ENCODE measurements at regions not wholly inside any gene's neighbourhood (a gene's known extent, or its start where the extent isn't known, plus 50 kb on each side); places are given as distances from the start of the nearest gene placed in this dataset.
"Not testable (repeated sequence)": the region's sequence is repeated elsewhere in the genome, so short reads cannot be mapped to it uniquely, and the experiment has no call there.

DNA sequence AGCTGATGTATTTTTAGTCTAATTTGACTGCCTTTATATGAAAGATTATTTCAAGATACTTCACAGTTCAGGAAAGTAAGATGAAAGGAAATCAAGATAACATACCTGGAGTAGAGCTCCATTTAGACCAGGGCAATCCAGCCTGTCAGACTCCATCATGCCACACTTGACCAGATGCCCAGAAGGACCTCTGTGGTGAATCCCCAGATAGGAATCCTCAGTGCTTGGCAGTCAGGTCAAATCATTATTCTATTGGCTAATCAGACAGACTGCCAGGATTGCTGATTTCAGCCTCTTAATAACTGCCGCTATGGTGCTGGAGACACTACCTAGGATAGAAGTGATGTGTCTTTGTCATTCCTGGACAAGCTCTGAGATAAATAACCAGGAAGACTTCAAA is 404.2 kb downstream of the STK39 start:
- no peak for DNase-seq

DNA sequence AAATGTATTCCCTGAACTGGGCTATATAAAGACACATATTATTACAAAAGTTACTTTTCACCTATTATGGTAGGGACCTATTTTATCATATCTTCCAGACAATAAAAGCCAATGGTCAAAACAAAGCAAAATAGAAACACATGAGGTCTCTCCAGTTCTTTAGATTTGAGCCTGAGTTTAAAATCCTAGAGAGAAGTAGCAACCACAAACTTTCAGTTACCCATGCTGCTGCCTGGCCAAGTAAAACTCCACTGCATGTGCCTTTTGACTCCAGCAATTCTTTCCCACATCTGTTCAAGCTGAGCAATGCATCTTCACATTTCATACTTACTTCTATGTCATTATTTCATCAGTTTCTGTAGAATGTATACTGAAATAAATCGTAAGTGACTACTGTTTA is 405.3 kb downstream of the STK39 start:
- no peak for DNase-seq

GRCh38 chr2:167835290-167835689 is 412.1 kb downstream of the STK39 start:
- not testable (repeated sequence) for DNase-seq

DNA sequence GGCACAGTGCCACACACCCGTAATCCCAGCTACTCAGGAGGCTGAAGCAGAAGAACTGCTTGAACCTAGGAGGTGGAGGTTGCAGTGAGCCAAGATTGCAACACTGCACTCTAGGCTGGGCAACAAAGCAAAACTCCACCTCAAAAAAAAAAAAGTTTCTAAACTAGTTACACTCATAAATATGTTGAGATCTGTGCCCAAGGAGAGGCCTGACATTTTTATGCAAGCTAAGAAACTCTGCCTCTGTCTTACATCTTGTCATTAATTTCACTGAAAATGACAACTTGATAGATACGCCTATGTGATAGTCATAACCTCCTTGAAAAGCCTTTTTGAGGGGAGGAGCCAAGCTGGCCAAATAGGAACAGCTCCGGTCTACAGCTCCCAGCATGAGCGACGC is 412.7 kb downstream of the STK39 start:
- no peak for DNase-seq

DNA sequence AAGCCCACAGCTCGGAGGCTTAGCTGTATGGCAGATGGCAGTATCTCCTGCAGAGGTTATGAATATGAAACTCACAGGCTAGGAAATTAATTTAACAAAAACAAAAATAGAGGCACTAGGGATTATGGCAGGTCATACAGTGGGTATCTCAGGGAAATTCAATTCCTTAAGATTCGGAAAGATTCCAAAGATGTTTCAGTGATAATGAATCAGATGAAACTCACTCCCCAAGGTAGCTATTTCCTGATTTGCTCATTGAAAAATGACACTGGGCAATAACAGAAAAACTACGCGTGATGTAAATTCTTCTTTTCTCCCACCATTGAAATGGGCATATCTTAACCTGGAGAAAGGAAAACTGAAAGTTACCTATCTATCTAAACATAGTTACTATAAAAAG is 414.1 kb downstream of the STK39 start:
- DNase-seq = no peak

GRCh38 chr2:167832868-167833287 is 414.5 kb downstream of the STK39 start:
- no peak for DNase-seq

GRCh38 chr2:167827352-167828097 is 419.9 kb downstream of the STK39 start:
- no peak for DNase-seq

DNA sequence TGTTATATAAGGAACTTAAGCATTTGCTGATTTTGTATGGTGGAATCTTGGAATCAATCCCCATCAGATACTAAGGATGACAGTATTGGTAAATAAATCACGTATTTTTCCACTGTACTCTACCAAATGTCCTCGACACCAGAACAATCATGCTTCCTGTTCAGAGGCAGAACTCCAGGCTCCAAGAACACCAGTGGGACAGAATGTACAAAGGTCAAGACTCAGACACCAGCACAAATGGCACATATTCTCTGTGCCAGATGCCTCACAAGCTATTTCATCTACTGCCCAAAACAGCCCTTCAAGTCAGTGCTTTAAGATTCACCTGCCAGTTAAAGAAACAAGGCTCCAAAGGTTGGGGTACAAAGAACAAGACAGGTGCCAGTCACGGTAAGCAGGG is 420.5 kb downstream of the STK39 start:
- no peak for DNase-seq

GRCh38 chr2:167825664-167826063 is 421.7 kb downstream of the STK39 start:
- DNase-seq = no peak

DNA sequence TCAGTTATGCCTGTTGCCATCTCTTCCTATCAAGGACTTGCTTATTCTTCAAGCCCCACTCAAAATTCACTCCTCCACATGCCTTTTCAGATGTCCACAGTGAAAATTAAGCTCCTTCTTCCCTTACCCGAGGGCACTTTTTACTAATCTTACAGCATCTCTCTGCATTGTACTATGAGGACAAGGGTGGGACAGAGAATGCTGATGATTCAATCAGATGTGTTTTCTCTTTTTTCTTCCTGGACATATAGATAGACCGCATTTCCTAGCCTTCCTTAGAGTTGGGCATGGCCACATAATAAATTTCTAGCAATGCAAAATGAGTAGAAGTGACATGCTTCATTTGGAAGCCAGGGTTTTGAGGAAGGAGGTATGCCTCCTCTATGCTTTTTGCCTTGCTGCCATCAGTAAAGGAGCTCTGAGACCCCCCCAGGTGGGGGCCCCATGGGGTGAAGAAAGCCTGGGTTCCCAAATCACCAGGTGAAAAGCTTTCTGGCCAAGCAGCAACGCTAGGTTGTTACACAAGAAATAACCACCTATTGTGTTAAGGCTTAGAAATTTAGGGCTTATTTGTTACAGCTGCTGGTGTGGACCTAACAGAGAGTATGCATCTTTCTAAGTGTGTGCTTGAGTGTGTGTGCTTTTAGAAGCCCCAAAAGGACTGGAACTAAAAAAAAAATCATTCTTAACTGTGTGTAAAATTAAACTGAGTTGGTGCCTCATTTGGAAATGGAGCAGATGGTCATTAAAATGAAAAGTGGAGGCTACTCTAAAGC is 424.5 kb downstream of the STK39 start:
- no peak for DNase-seq

GRCh38 chr2:167820488-167820887 is 426.9 kb downstream of the STK39 start:
- no peak for DNase-seq

GRCh38 chr2:167818521-167818920 is 428.9 kb downstream of the STK39 start:
- DNase-seq = no peak

DNA sequence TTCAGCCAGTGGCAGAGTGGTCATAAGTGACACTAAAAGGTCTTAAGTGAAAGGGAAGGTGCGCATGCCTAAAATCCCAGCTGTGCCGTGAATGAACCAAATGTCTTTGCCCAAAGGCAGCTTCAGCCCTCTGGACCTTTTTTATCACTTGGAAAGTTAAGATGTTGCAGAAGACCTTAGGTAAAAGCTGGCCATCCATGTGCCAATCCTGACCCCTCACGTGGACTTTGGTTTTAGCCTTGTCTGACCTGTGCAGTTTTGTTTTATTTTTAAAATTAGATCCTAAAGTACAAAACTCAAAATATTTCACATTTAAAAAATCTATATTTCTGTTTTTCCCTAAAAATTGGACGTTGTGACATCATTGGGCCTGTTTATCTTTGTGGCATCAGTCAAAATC is 429.5 kb downstream of the STK39 start:
- no peak for DNase-seq

GRCh38 chr2:167817422-167817821 is 430.0 kb downstream of the STK39 start:
- no peak for DNase-seq

DNA sequence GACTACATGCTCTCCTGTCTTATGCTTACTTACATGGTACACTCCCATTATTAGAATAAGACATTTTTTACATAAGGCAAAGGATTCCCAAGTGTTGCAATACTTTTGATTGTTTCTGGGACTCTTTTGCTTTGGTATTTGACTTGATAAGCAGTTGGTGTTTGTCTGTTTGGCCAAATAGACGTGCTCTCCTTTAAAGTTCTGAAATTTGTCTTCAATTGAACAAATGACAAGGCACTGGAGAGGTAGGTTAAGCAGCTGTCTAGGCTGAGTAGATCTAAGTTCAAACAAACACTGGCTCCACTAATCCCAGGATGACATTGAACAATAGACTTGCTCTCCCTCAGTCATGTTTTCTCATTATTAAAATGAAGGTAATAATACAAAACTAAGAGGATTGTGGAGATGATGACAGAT is 430.5 kb downstream of the STK39 start:
- no peak for DNase-seq

GRCh38 chr2:167814881-167815718 is 432.3 kb downstream of the STK39 start:
- no peak for DNase-seq

GRCh38 chr2:167814482-167814880 is 432.9 kb downstream of the STK39 start:
- DNase-seq = not testable (repeated sequence)

DNA sequence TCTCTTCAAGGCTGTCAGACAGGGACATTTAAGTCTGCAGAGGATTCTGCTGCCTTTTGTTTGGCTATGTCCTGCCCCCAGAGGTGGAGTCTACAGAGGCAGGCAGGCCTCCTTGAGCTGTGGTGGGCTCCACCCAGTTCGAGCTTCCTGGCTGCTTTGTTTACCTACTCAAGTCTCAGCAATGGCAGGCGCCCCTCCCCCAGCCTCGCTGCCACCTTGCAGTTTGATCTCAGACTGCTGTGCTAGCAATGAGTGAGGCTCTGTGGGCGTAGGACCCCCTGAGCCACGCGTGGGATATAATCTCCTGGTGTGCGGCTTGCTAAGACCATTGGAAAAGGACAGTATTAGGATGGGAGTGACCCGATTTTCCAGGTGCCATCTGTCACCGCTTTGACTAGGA is 437.6 kb downstream of the STK39 start:
- not testable (repeated sequence) for DNase-seq

DNA sequence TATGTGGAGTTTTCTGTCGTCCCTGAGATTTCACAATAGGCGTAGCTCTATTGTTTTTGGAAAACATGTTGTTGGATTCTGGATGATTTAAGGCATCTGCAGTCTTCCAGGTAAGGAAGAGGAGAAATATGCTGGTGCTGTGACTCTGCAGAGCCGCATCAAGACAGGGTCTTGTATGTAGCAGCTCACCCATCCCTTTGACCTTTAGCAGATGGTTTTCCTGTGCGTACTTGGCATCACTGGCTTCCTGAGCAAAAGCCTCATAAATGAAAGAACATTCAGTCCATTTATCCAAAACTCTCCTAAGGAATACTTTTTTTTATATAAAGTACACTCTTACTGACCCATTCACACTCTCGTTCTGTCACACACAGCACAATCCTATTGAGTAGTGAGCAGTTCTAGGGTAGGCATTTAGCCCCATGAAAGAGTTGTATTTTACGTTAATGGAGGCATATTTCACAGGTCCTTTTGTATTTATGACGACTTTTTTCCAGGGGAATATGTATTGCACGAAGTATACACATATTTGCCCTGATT is 443.9 kb downstream of the STK39 start:
- DNase-seq = no peak

GRCh38 chr2:167794554-167795255 is 452.7 kb downstream of the STK39 start:
- no peak for DNase-seq

DNA sequence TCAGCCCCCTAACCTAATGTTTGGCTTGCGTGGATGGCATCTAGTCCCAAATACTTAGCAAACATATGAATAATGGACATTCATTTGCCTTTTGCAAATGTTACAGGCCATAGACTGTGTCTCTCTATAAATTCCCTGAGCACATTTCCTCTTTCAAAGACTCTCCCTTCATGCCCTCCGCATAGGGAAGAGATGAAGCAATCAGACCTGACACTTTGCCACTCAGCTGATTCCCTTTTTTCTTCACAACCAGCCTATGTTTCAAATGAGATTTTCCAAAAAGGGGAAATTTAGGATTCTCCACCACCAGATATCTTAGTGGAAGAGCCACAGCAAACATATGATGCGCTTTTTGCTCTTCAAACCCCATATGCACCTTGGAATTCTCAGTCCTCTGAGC is 453.7 kb downstream of the STK39 start:
- DNase-seq = no peak

- no peak for DNase-seq
These were observed 455.3 kb downstream of the STK39 start for GRCh38 chr2:167792126-167792525.
